Naive thymus-derived CD8-positive, alpha-beta T cell (primary cell): ENCODE measurements at regions not wholly inside any gene's neighbourhood (a gene's known extent, or its start where the extent isn't known, plus 50 kb on each side); places are given as distances from the start of the nearest gene placed in this dataset.
A peak's percentile ranks its signal among the peaks of the same experiment; 100 is the strongest.

ENCODE experiments used
- ATAC-seq, 2 donors: fragments of 150-1000 bp; cut with Tn5 transposase in 1 of 2; sonication (Bioruptor Pico), chemical (Tn5 transposase) in 1 of 2; 1 replicate in 1 of 2; 2 replicates in 1 of 2; pipeline ENCODE4 v1.10.0; 2021; ENCODE audit warnings: mild to moderate bottlenecking in 2 of 2, moderate library complexity in 2 of 2
- POLR2A ChIA-PET: fragments of 350-600 bp; sonication (Branson Sonifier 250); formaldehyde crosslinking; loops from one replicate; lab custom pipeline; 2021; ENCODE audit warnings: antibody characterized with exemption; lab: Charles Lee
- DNase-seq, 10 donors: peaks; one replicate each; pipeline versions ENCODE4 v3.0.0 to v3.0.0-alpha.2; 2020 to 2022
- H3K27ac Mint-ChIP-seq, 10 donors: one replicate each; pipeline ENCODE4 v1.8.0; 2020 to 2022; ENCODE audit warnings: mild to moderate bottlenecking in 10 of 10, mixed read lengths in 10 of 10, moderate library complexity in 4 of 10, inconsistent platforms in 1 of 10
- H3K27me3 Mint-ChIP-seq, 5 donors: one replicate each; pipeline ENCODE4 v1.8.0; 2021 to 2022; ENCODE audit warnings: mixed read lengths in 5 of 5
- H3K36me3 Mint-ChIP-seq, 3 donors: one replicate each; pipeline ENCODE4 v1.8.0; 2020 to 2022; ENCODE audit warnings: mixed read lengths in 3 of 3, mild to moderate bottlenecking in 2 of 3, inconsistent platforms in 1 of 3
- H3K4me1 Mint-ChIP-seq, 4 donors: one replicate each; pipeline ENCODE4 v1.8.0; 2021 to 2022; ENCODE audit warnings: mixed read lengths in 4 of 4
- H3K4me3 Mint-ChIP-seq, 10 donors: one replicate each; pipeline ENCODE4 v1.8.0; 2020 to 2022; ENCODE audit warnings: mild to moderate bottlenecking in 10 of 10, mixed read lengths in 10 of 10, moderate library complexity in 6 of 10, inconsistent platforms in 1 of 10
- H3K9me3 Mint-ChIP-seq, 9 donors: one replicate each; pipeline ENCODE4 v1.8.0; 2020 to 2022; ENCODE audit warnings: mixed read lengths in 9 of 9, mild to moderate bottlenecking in 3 of 9, inconsistent platforms in 1 of 9, moderate library complexity in 1 of 9

DNA sequence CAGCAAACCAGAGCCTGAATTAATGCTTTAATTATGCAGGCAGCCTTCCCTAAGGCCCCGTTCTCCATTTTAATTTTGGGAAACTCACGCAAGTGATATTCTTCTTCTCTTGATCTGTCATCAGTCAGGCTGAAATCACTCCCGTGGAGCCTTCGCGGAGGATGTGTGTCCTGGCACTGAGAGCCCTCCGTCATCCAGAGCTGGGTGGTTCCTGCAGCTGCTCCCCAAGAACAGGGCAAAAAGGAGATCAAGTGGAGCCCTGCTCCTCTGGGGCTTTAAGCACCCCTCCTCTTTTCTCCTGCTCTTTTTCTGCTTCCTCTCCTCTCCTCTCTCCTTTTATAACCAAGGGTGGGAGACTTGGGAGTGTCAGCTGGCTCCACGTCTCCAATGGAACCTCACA lies 133.2 kb upstream of the CACNA1E start:
- Mint-ChIP-seq H3K36me3 (no peaks in the 10 kb centered on the region), H3K27me3 (no peaks in the 10 kb centered on the region), H3K4me3 (no peak overlapping the region), H3K9me3 (no peaks in the 10 kb centered on the region), H3K4me1 (peaks cover 0 to 46% (median 11%) of the 10 kb centered on the region in 4 donors), H3K27ac (no peak overlapping the region)
- no peak for DNase-seq
- ATAC-seq: no peak
- POLR2A ChIA-PET: no interaction called here

DNA sequence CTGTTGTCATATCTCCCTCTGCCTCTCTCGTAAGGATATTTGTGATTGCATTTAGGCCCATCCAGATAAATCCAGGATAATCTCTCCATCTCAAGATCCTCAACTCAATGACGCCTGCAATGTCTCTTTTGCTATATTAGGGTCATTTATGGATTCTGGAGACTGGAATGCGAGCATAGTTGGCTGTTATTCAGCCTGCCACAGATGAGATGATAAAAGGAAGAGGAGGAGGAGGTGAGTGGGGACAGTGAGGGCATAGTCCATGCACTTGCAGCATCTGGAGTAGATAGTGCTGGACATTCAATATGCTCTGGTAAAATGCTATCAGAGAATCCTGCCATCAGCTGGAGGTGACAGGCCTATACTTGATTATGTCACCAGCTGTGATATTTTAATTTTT lies 131.6 kb upstream of the CACNA1E start:
- no peaks in the 10 kb centered on the region for H3K36me3 Mint-ChIP-seq
- H3K4me3 Mint-ChIP-seq: no peak overlapping the region
- H3K27ac Mint-ChIP-seq: peak overlapping the region in 2 of 10 donors; percentile 41 to 82
- H3K27me3 Mint-ChIP-seq: no peaks in the 10 kb centered on the region
- ATAC-seq (no peak), DNase-seq (no peak)
- peaks cover 0 to 45% (median 11%) of the 10 kb centered on the region in 4 donors for H3K4me1 Mint-ChIP-seq
- no peaks in the 10 kb centered on the region for H3K9me3 Mint-ChIP-seq
- POLR2A ChIA-PET: no interaction called here

DNA sequence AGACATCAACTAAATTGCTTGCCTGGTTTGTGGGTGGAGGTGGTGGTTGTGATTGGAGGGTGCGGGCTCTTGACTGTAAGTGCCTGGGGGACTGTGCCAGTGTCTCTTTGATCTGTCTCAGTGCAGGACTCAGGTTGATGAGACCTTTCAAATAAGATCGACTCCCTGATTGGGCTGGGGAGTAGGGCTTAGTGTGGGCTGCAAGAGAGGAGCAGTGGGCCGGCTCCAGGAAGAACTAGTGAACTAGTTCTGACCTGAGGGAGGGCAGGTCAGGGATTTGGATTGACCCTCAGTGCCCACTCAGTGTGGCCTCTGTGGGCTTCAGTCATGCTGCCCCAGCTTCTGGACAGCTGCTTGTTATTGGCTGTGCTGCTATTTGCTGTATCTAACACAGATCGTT lies 130.6 kb upstream of the CACNA1E start:
- Mint-ChIP-seq H3K4me3 (no peak overlapping the region), H3K9me3 (no peaks in the 10 kb centered on the region), H3K27ac (peak overlapping the region in 4 of 10 donors; percentile 0 to 47 (median 24)), H3K27me3 (no peaks in the 10 kb centered on the region), H3K36me3 (no peaks in the 10 kb centered on the region), H3K4me1 (peaks cover 0 to 37% (median 9%) of the 10 kb centered on the region in 4 donors)
- no peak for DNase-seq
- ATAC-seq: no peak
- POLR2A ChIA-PET: no interaction called here

DNA sequence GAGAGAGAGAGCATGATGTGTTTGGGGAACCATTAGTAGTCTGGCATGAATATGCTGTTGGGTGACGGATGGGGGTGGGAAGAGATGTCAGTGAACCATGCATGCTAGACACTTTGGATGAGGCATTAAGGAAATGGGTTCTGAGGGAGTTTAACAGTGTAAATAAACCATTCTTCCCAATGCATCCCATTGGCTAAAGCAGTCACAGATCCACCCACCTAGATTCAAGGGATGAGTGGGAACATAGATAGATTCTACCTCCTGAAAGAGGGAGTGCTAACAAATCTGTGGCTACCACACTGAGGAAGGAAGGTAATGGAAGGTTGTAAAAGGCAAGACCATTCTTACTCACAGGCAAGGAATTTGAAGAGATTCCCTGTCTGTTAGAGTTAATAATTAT lies 129.8 kb upstream of the CACNA1E start:
- ATAC-seq: no peak
- Mint-ChIP-seq H3K36me3 (no peaks in the 10 kb centered on the region), H3K4me1 (peaks cover 0 to 32% (median 9%) of the 10 kb centered on the region in 4 donors), H3K9me3 (no peaks in the 10 kb centered on the region), H3K27ac (peak overlapping the region in 1 of 10 donors; percentile 0), H3K27me3 (no peaks in the 10 kb centered on the region), H3K4me3 (no peak overlapping the region)
- POLR2A ChIA-PET: no interaction called here
- no peak for DNase-seq

DNA sequence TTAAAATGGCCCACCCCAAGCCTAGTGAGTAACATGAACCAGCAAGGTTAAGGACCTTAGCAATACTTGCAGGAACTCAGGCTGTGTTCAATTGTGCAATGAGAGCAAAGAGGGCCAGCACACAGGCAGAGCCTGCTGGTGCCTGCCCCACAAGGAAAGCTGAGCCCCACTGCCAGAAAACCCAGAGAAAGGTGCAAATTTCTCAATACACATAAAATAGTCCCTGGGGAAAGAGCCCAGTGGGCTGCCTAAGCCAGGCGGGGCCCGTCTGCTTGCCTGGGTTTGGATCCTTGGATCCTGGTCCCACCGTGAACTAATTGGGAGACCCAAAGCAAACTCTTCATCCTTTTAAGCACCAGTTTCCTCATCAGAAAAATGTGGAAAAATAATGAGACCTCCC lies 128.5 kb upstream of the CACNA1E start:
- ATAC-seq (no peak), DNase-seq (no peak)
- Mint-ChIP-seq H3K27ac (peak overlapping the region in 1 of 10 donors; percentile 32), H3K4me1 (peaks cover 0 to 21% (median 6%) of the 10 kb centered on the region in 4 donors), H3K4me3 (no peak overlapping the region), H3K9me3 (no peaks in the 10 kb centered on the region), H3K27me3 (no peaks in the 10 kb centered on the region), H3K36me3 (no peaks in the 10 kb centered on the region)
- POLR2A ChIA-PET: no interaction called here

DNA sequence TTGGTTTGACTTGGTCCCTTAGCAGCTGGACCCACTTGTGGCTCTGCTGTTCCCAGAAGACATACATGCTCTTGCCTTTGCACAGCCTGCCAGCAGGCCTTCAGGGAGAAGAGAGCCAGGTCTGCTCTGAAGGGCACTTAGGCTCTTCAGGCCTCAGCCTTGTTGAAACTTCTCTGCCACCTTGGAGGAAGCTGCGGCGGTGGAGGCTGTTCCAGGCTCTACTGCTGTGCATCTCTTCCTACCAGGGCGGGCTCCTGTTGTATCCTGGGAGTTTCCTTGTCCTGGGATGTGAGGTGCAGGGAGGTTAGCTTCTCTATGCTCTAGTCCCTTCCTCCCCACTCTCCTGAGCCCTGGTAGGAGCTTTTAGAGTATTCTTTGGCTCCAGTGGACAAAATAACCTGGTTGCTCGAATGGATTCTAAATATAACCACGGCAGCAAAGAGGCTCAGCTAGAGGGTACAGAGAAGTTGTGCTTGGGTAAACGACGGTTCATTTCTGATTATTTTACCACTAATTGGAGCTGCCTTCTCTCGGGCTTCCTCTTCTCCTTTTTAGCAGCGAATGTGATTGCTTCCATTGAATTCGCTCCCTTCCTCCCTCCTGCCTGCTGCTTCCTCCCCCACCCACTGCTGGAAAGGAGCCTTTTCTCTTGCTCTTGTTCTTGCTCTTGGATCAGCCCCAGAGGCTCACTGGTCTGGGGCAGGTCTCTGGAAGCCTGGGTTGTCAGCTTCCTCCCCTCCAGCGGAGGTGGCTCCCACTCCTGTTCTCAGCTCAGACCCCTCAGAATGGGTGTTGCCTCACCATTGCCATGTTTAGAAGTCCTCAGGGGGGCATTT lies 126.6 kb upstream of the CACNA1E start:
- POLR2A ChIA-PET: interaction anchor here (1.5 kb wide), 1 partner anchor 39 kb away, joined by 5 read pairs; no protein-coding TSS in a partner anchor
- peaks cover 0 to 1% (median 0%) of the 10 kb centered on the region in 5 donors for H3K27me3 Mint-ChIP-seq
- no peak overlapping the region for H3K4me3 Mint-ChIP-seq
- peak overlapping the region in 7 of 10 donors; percentile 10 to 83 (median 44) for H3K27ac Mint-ChIP-seq
- peaks cover 0 to 22% (median 8%) of the 10 kb centered on the region in 4 donors for H3K4me1 Mint-ChIP-seq
- H3K9me3 Mint-ChIP-seq: no peaks in the 10 kb centered on the region
- H3K36me3 Mint-ChIP-seq: no peaks in the 10 kb centered on the region
- DNase-seq (no peak), ATAC-seq (no peak)

DNA sequence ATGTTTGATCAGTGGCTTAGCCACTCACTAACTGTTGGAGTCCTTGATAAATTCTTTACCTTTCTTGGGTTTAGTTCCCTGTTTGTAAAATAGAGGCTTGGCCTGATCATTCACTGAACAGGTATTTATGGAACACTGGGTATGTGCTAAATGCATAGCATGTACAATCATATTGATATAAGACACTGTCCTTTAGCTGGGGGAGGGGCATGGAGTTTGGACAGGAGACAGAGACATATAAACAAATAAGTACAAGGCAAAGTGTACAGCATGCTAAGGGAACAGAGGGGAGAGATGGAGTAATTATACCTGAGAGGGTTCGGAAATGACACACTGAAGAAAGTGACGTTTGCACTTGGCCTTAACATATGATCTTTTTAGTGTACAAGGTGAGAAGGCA lies 124.3 kb upstream of the CACNA1E start:
- POLR2A ChIA-PET: interaction anchor here (0.6 kb wide), 1 partner anchor 1356 kb away, joined by 3 read pairs; no protein-coding TSS in a partner anchor
- no peak for DNase-seq

DNA sequence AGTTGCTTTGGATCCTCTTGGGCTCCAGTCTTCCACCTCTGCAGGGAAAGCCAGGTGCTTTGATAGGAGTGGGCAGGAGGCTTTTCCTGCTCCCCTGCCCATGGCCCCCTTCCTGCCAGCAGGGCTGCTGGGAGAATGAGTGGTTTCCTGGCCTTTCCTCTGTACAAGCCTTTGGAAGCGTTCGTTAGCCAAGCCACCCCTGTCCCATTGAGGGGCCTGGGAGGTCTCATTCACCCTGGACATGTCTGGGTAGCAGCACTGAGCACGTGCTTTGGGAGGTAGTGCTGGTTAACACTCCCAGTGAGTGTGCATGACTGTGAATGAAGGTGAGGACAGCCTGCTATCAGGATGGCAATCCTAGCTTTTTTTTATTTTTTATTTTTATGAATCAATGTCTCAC lies 118.5 kb upstream of the CACNA1E start:
- ATAC-seq: no peak
- no peak overlapping the region for H3K27ac Mint-ChIP-seq
- POLR2A ChIA-PET: no interaction called here
- no peaks in the 10 kb centered on the region for H3K9me3 Mint-ChIP-seq
- H3K36me3 Mint-ChIP-seq: no peaks in the 10 kb centered on the region
- H3K4me1 Mint-ChIP-seq: peaks cover 0 to 30% (median 10%) of the 10 kb centered on the region in 4 donors
- no peak overlapping the region for H3K4me3 Mint-ChIP-seq
- DNase-seq: no peak
- H3K27me3 Mint-ChIP-seq: peaks cover 0 to 1% (median 0%) of the 10 kb centered on the region in 5 donors

More for the DNA sequence above, 124.3 kb upstream of the CACNA1E start:
- H3K27me3 Mint-ChIP-seq: peaks cover 0 to 1% (median 0%) of the 10 kb centered on the region in 5 donors
- no peaks in the 10 kb centered on the region for H3K9me3 Mint-ChIP-seq
- no peak overlapping the region for H3K27ac Mint-ChIP-seq
- no peaks in the 10 kb centered on the region for H3K36me3 Mint-ChIP-seq
- ATAC-seq: no peak
- H3K4me1 Mint-ChIP-seq: peaks cover 0 to 18% (median 8%) of the 10 kb centered on the region in 4 donors
- no peak overlapping the region for H3K4me3 Mint-ChIP-seq

DNA sequence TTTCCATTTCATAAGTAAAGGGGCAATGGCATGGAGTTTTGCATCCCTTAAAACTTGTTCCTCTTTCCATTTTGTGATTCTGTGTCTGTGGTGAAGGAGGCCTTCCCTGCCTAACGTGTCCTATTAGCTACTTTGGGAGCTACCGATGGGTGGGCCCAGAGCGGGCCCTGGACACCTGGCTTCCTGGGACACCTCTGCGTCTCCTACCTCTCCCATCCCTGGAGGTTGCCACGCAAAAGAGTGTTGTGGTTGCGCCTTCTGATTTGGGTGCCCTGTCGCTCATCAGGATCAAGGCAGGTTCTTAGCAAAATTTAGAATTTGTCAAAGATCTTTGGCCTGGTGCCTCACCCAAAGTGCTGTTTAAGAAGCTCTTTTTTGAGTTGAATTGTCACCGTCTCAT lies 116.4 kb upstream of the CACNA1E start:
- ATAC-seq (no peak), DNase-seq (no peak)
- Mint-ChIP-seq H3K4me3 (no peak overlapping the region), H3K4me1 (peaks cover 0 to 24% (median 7%) of the 10 kb centered on the region in 4 donors), H3K27me3 (no peaks in the 10 kb centered on the region), H3K27ac (peak overlapping the region in 1 of 10 donors; percentile 53), H3K9me3 (peaks cover 0 to 4% (median 1%) of the 10 kb centered on the region in 9 donors), H3K36me3 (no peaks in the 10 kb centered on the region)
- POLR2A ChIA-PET: no interaction called here

DNA sequence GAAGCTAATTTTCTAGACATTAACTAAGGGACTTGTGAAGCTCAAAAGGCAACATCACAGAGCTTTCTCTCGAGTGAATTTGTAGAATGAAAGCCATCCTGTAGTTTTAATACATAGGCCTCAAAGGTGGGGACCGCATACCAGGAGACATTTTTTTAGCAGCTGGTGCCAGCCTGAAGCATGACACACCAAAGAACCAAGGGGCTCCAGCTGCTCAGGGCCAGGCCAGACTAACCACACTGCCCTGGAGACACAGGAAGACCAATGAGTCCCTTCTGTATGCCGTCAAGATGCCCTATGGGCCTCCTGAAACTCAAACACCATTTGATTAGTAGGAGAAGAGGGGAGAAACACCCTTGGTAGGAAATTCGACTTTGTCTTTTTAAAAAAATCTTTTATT lies 113.9 kb upstream of the CACNA1E start:
- H3K27ac Mint-ChIP-seq: peak overlapping the region in 3 of 10 donors; percentile 7 to 47 (median 26)
- H3K27me3 Mint-ChIP-seq: no peaks in the 10 kb centered on the region
- H3K36me3 Mint-ChIP-seq: peaks cover 0 to 6% (median 5%) of the 10 kb centered on the region in 3 donors
- H3K9me3 Mint-ChIP-seq: peaks cover 0 to 10% (median 4%) of the 10 kb centered on the region in 9 donors
- peaks cover 0 to 14% (median 3%) of the 10 kb centered on the region in 4 donors for H3K4me1 Mint-ChIP-seq
- POLR2A ChIA-PET: no interaction called here
- ATAC-seq: no peak
- H3K4me3 Mint-ChIP-seq: no peak overlapping the region
- no peak for DNase-seq

DNA sequence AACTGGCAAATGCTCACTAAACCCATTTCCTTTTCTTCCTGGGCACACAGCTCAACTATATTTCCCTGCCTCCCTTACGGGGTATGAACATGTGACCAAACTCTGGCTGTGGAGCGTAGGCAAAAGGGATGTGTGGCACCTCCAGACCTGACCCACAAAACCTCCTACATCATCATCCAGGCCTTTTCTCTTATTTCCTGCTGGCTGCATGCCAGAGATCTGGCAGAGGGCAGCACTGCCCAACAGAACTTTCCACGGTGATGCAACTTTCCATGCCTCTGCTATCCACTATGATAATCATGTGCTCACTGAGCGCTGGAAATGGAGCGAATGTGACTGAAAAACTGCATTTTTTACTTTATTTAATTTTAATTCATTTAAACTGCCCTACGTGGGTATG lies 99.6 kb upstream of the CACNA1E start:
- H3K27ac Mint-ChIP-seq: no peak overlapping the region
- no peaks in the 10 kb centered on the region for H3K9me3 Mint-ChIP-seq
- no peaks in the 10 kb centered on the region for H3K36me3 Mint-ChIP-seq
- no peak overlapping the region for H3K4me3 Mint-ChIP-seq
- no peak for DNase-seq
- H3K27me3 Mint-ChIP-seq: no peaks in the 10 kb centered on the region
- peaks cover 0 to 15% (median 5%) of the 10 kb centered on the region in 4 donors for H3K4me1 Mint-ChIP-seq
- ATAC-seq: no peak
- POLR2A ChIA-PET: interaction anchor here (0.6 to 1.0 kb wide), 3 partner anchors 9 to 12 kb away, joined by 3 to 4 read pairs (median 3); no protein-coding TSS in a partner anchor

DNA sequence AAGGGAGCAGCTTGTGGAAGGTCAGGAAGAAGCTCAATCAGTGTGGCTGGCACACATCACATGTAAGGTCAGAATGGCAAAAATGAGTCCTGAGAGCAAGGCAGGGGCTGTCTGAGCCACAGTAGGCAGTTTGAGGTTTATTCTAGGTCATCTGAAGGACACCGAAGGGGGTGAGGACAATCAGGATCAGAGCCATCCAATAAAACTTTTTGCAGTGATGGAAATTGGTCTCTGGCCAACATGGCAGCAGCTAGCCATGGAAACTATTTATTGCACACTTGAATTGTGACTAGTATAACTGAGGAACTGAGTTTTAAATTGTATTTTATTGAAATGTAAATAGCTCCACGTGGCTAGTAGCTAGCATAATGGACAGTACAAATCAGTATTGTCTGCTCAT lies 97.0 kb upstream of the CACNA1E start:
- no peaks in the 10 kb centered on the region for H3K27me3 Mint-ChIP-seq
- POLR2A ChIA-PET: interaction anchor here (0.6 kb wide), 1 partner anchor 1791 kb away, joined by 3 read pairs; no protein-coding TSS in a partner anchor
- H3K36me3 Mint-ChIP-seq: no peaks in the 10 kb centered on the region
- no peak overlapping the region for H3K4me3 Mint-ChIP-seq
- no peak overlapping the region for H3K27ac Mint-ChIP-seq
- H3K9me3 Mint-ChIP-seq: no peaks in the 10 kb centered on the region
- H3K4me1 Mint-ChIP-seq: peaks cover 12 to 36% (median 18%) of the 10 kb centered on the region in 4 donors
- ATAC-seq (no peak), DNase-seq (no peak)

DNA sequence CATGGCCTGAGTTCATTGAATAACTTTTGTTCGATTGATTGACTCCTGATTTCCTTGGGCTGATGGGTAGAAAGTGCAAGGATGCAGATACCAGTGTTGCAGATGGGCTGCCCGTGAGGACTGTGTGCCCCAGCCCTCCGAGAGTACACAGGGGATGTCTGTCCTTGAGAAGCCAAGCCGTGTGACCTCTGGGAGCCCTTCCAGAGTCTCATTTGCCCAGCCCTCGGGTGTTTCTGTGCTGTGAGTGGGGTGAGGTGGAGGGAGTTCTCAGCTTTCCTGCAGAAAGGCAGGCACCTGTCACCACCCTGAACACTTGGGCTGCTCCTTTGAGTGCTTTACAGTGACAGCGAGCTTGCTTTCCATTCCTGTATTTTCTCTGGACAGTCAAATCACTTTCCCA lies 96.4 kb upstream of the CACNA1E start:
- no peaks in the 10 kb centered on the region for H3K36me3 Mint-ChIP-seq
- H3K27ac Mint-ChIP-seq: no peak overlapping the region
- H3K9me3 Mint-ChIP-seq: no peaks in the 10 kb centered on the region
- no peaks in the 10 kb centered on the region for H3K27me3 Mint-ChIP-seq
- peaks cover 16 to 42% (median 21%) of the 10 kb centered on the region in 4 donors for H3K4me1 Mint-ChIP-seq
- no peak overlapping the region for H3K4me3 Mint-ChIP-seq
- DNase-seq (no peak), ATAC-seq (no peak)
- POLR2A ChIA-PET: interaction anchor here (0.6 kb wide), 1 partner anchor 1790 kb away, joined by 3 read pairs; no protein-coding TSS in a partner anchor
